ENCODE measurements at regions not wholly inside any gene's neighbourhood (a gene's known extent, or its start where the extent isn't known, plus 50 kb on each side); places are given as distances from the start of the nearest gene placed in this dataset.
"Not testable (repeated sequence)": the region's sequence is repeated elsewhere in the genome, so short reads cannot be mapped to it uniquely, and the experiment has no call there.

- ChIA-PET POLR2A (no interaction called here), CTCF (interaction anchor here (0.7 to 1.5 kb wide), 2 partner anchors 12 to 391 kb away, joined by 3 to 5 read pairs; no protein-coding TSS in a partner anchor)
- no peaks in the 10 kb centered on the region for H3K79me2 ChIP-seq (ENCODE audit: control insufficient read depth, insufficient read depth, low read length)
- no TSS peak for BruUV-seq (replicated peaks)
- DNase-seq (ENCODE audit: low read depth, low spot score) (no peak), FAIRE-seq (no peak)
- dilution Hi-C loops (cut with MboI; ENCODE audit: extremely low pct_ligation_motif_present, low sequenced_read_pairs), result no loop called here
- no peak overlapping the region for H3K27ac ChIP-seq (ENCODE audit: insufficient read depth, low read depth, low read length)
- H3K4me2 ChIP-seq (ENCODE audit: insufficient read depth, low read length), result no peak overlapping the region
- no peak overlapping the region for H2AFZ ChIP-seq (ENCODE audit: low read depth, low read length)
- H3K36me3 ChIP-seq (ENCODE audit: control insufficient read depth in 2 of 2, extremely low read depth in 1 of 2, insufficient read depth in 2 of 2, low read length in 2 of 2), result no peaks in the 10 kb centered on the region
- intact Hi-C loops (cut with micrococcal nuclease), result no loop called here
- H3K9me1 ChIP-seq (replicated peaks; ENCODE audit: control insufficient read depth, extremely low read depth, insufficient read depth, low read length), result no peaks in the 10 kb centered on the region
- no peaks in the 10 kb centered on the region for H4K20me1 ChIP-seq (replicated peaks; ENCODE audit: control insufficient read depth, extremely low read depth, insufficient read depth, low read length)
- no peaks in the 10 kb centered on the region for H3K9me3 ChIP-seq (replicated peaks; ENCODE audit: control insufficient read depth, insufficient read depth, low read length)
- H3K4me3 ChIP-seq (replicated peaks in 1 of 3; ENCODE audit: insufficient read depth in 1 of 3, low read depth in 1 of 3, low read length in 3 of 3), result no peak overlapping the region
- H3K4me1 ChIP-seq (ENCODE audit: control insufficient read depth, extremely low read depth, insufficient read depth, low read length), result no peaks in the 10 kb centered on the region
- no peaks in the 10 kb centered on the region for H3K27me3 ChIP-seq (ENCODE audit: control insufficient read depth in 2 of 2, insufficient read depth in 2 of 2, low read length in 2 of 2)
- no peak overlapping the region for H3K9ac ChIP-seq (replicated peaks; ENCODE audit: extremely low read depth, insufficient read depth, low read length)
- TF ChIP-seq EZH2 (IDR thresholded peaks at IDR 0.05; ENCODE audit: borderline replicate concordance, low read depth, low read length, severe bottlenecking) (no peak), CTCF (IDR thresholded peaks at IDR 0.05; ENCODE audit: extremely low read depth in 1 of 2, insufficient read depth in 1 of 2, low read depth in 1 of 2, low read length in 2 of 2) (no peak), GATA2 (IDR thresholded peaks at IDR 0.05; ENCODE audit: insufficient read depth, insufficient read length, low read depth, low read length) (no peak), JUN (IDR thresholded peaks at IDR 0.05; ENCODE audit: borderline replicate concordance, insufficient read depth, insufficient read length, low read depth) (no peak), FOS (IDR thresholded peaks at IDR 0.05; ENCODE audit: borderline replicate concordance, insufficient read depth, low read length) (no peak), POLR2A (IDR thresholded peaks at IDR 0.05; ENCODE audit: low read depth, low read length) (no peak), POLR2AphosphoS5 (IDR thresholded peaks at IDR 0.05; ENCODE audit: insufficient read depth, low read depth, low read length) (no peak), MAX (IDR thresholded peaks at IDR 0.05; ENCODE audit: insufficient read depth, insufficient read length) (no peak), MYC (IDR thresholded peaks at IDR 0.05; ENCODE audit: low read depth, low read length) (no peak)
Observed at GRCh38 chr5:111922344-111922743, 165.3 kb upstream of the NREP start.

GRCh38 chr5:111921691-111922090, 164.7 kb upstream of the NREP start:
- H2AFZ ChIP-seq (ENCODE audit: low read depth, low read length); H3K9me1 ChIP-seq (replicated peaks; ENCODE audit: control insufficient read depth, extremely low read depth, insufficient read depth, low read length); H3K4me3 ChIP-seq (replicated peaks in 1 of 3; ENCODE audit: insufficient read depth in 1 of 3, low read depth in 1 of 3, low read length in 3 of 3); DNase-seq (ENCODE audit: low read depth, low spot score); dilution Hi-C loops (cut with MboI; ENCODE audit: extremely low pct_ligation_motif_present, low sequenced_read_pairs); H3K4me2 ChIP-seq (ENCODE audit: insufficient read depth, low read length); H3K27me3 ChIP-seq (ENCODE audit: control insufficient read depth in 2 of 2, insufficient read depth in 2 of 2, low read length in 2 of 2); BruUV-seq (replicated peaks); FAIRE-seq; CTCF ChIA-PET; H4K20me1 ChIP-seq (replicated peaks; ENCODE audit: control insufficient read depth, extremely low read depth, insufficient read depth, low read length); H3K36me3 ChIP-seq (ENCODE audit: control insufficient read depth in 2 of 2, extremely low read depth in 1 of 2, insufficient read depth in 2 of 2, low read length in 2 of 2); H3K9me3 ChIP-seq (replicated peaks; ENCODE audit: control insufficient read depth, insufficient read depth, low read length); H3K4me1 ChIP-seq (ENCODE audit: control insufficient read depth, extremely low read depth, insufficient read depth, low read length); intact Hi-C loops (cut with micrococcal nuclease); H3K9ac ChIP-seq (replicated peaks; ENCODE audit: extremely low read depth, insufficient read depth, low read length); H3K79me2 ChIP-seq (ENCODE audit: control insufficient read depth, insufficient read depth, low read length); POLR2A ChIA-PET; H3K27ac ChIP-seq (ENCODE audit: insufficient read depth, low read depth, low read length): not testable (repeated sequence)
